HFF-Myc (cell line): ENCODE measurements at regions not wholly inside any gene's neighbourhood (a gene's known extent, or its start where the extent isn't known, plus 50 kb on each side); places are given as distances from the start of the nearest gene placed in this dataset.

Source experiments
- DNase-seq: peaks from one replicate; pipeline ENCODE4 v3.0.0-alpha.2; 2011; ENCODE audit warnings: low read depth; ENCODE audit errors: extremely low read depth
- H3K4me3 ChIP-seq: replicated peaks from 2 replicates; pipeline ENCODE4 v1.5.1; 2011; ENCODE audit warnings: low read depth, mild to moderate bottlenecking, control low read depth, low read length
- TF ChIP-seq, protein P1 (sequence below): IDR thresholded peaks from 2 replicates; pipeline ENCODE4 v1.5.1; 2012; ENCODE audit warnings: mild to moderate bottlenecking, low read depth, low read length, control low read depth; ENCODE audit errors: missing control alignments

GRCh38 chr17:70318051-70318450, 148.7 kb downstream of the KCNJ2 start:
- no peak for DNase-seq
- TF ChIP-seq, protein P1, sequence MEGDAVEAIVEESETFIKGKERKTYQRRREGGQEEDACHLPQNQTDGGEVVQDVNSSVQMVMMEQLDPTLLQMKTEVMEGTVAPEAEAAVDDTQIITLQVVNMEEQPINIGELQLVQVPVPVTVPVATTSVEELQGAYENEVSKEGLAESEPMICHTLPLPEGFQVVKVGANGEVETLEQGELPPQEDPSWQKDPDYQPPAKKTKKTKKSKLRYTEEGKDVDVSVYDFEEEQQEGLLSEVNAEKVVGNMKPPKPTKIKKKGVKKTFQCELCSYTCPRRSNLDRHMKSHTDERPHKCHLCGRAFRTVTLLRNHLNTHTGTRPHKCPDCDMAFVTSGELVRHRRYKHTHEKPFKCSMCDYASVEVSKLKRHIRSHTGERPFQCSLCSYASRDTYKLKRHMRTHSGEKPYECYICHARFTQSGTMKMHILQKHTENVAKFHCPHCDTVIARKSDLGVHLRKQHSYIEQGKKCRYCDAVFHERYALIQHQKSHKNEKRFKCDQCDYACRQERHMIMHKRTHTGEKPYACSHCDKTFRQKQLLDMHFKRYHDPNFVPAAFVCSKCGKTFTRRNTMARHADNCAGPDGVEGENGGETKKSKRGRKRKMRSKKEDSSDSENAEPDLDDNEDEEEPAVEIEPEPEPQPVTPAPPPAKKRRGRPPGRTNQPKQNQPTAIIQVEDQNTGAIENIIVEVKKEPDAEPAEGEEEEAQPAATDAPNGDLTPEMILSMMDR = no peak
- no peak overlapping the region for H3K4me3 ChIP-seq

- H3K4me3 ChIP-seq = no peak overlapping the region
- TF ChIP-seq, protein P1 = no peak
- no peak for DNase-seq
Observed at GRCh38 chr17:70319516-70319915, 150.2 kb downstream of the KCNJ2 start.

DNA sequence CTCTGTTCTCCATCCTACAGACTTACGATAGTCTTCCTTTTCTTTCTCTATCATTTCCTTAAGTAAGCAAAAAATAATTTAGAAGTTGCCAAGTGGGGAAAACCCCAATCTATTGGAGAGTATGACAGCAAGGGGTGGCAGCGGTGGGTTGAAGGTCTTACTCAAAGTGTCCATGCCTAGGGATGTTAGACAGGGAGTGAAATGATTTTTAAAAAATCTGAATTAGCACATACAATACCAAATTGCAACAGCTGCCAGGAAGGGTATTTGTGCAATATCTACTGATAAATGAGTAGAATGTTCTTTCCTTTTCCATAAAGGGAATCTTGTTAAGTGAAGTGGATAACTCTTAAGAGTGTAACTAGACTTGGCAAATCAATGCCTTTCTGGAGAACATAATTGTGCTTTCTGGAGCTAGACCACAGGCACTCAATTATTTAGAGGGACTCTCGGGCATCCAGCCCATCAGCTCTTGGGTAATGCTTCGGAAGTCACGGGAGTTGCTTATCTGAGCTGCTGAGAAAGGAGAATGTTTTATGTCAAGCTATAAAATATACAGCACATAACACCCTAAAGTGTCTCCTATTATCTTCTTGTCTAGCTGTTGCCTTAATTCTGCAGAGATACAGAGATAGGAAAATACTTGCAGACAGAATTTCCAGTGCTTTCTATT, 151.5 kb downstream of the KCNJ2 start:
- DNase-seq = no peak
- TF ChIP-seq, protein P1 = no peak
- no peak overlapping the region for H3K4me3 ChIP-seq

DNA sequence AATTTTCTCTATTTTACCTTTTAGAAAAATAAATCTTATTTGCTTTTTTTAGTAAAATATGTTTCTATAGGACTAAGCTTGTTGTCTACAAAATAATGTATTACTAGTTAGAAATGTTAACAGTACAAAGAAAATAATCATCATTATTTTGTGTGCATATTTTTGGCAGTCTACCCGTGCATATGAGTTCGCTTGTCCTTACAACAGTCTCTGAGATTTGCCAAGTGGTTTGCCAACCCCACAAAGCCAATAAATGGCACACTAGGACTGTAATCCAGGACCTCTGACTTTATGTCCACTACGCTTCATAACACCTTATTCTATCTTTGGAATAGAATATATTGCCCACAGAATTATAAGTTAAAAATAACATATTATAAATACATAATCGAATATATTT, 152.0 kb downstream of the KCNJ2 start:
- DNase-seq = no peak
- no peak overlapping the region for H3K4me3 ChIP-seq
- TF ChIP-seq, protein P1 = no peak

DNA sequence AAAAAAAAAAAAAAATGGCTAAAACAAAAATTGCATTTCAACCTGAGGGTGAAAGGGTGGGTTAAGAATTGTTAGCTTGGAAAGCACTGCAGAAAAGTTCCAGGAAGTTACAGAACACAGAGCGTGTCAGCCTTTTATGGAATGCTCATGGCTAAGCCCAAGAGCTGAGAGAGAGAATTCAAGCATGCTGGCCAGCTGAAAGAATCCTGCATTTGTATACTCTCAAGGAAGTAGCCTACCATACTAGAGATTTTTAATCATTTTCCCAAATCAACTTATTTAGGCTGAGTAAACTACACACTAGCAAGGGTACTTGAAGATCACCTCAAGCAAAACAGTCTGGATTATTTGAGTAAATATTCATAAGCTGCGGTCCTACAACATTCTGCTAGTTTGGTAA, 153.9 kb downstream of the KCNJ2 start:
- DNase-seq = no peak
- no peak overlapping the region for H3K4me3 ChIP-seq
- TF ChIP-seq, protein P1 = no peak

DNA sequence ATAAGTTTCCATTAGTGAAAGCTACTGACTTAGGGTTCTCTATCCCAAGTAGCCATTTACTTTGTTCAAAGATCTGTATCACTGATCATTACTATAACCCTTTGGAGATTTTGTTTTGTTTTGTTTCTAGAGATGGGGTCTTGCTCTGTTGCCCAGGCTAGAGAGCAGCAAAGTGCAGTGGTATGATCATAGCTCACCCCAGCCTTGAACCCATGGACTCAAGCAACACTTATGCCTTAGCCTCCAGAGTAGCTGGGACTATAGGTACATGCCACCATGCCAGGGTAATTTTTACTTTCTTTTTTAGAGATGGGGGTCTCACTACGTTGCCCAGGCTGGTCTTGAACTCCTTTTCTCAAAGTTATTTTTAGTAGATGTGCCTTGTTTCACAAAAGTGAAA, 154.7 kb downstream of the KCNJ2 start:
- DNase-seq = no peak
- no peak overlapping the region for H3K4me3 ChIP-seq

GRCh38 chr17:70327279-70327678, 157.9 kb downstream of the KCNJ2 start:
- no peak overlapping the region for H3K4me3 ChIP-seq

More for the DNA sequence above, 154.7 kb downstream of the KCNJ2 start:
- TF ChIP-seq, protein P1 = no peak

More at GRCh38 chr17:70327279-70327678, 157.9 kb downstream of the KCNJ2 start:
- DNase-seq = no peak
- TF ChIP-seq, protein P1 = no peak
